ENCODE measurements at regions not wholly inside any gene's neighbourhood (a gene's known extent, or its start where the extent isn't known, plus 50 kb on each side); places are given as distances from the start of the nearest gene placed in this dataset.
"Not testable (repeated sequence)": the region's sequence is repeated elsewhere in the genome, so short reads cannot be mapped to it uniquely, and the experiment has no call there.

DNA sequence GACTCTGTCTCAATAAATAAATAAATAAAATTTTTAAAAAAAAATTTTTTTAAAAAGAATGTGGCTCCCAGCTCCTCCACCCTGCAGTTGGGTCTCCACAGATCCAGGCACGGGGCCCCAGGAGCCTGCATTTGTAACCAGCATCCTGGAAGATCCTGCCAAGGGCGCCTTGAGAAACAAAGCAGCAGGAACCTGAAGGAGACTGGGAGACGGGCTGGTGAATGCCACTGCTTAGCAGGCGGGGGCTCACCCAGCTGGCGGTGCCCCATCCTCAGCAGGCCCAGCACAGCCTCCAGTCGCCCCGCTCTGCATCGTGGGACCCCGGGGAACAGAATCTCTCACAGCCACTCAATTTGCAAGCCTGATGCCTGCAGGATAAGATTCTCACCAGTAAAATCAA is 187.5 kb upstream of the SALL3 start:
- DNase-seq (ENCODE audit: low spot score), result no peak

GRCh38 chr18:78792736-78793135 is 186.9 kb upstream of the SALL3 start:
- DNase-seq (ENCODE audit: low spot score), result no peak

DNA sequence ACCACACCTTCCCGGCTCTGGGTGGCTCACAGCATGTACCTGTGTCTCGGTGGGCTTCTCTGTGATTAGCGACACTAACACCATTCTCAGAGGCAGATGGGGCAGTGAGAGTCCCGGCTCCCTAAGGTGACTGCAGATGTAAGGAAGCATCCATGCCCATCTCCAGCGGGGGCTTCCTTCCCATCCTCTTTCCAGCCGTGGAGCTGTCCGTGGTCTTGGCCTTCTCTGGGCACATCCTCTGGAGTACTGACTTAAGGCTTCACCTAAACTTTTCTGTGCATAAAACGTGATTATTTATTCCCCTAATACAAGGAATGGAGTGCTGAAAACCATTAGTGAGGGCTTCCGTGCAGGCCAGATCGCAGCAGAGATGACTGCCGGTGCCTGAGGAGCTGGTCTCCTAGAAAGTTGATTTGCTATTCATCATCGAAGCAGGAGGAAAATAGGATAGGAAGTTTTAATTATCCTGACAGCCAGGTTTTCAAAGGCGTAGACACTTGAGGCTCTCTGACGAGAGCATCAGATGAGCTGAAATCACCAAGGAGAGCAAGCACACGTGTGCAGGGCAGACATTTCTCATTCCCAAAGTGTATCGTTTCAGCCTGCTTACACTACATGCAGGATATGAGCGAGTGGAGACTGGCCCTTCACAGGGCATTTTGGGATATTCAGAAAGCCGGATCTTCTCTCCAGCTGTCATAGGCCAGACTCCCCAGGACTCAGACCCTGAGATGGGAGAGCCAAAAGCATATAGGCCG is 186.1 kb upstream of the SALL3 start:
- DNase-seq (ENCODE audit: low spot score), result no peak

DNA sequence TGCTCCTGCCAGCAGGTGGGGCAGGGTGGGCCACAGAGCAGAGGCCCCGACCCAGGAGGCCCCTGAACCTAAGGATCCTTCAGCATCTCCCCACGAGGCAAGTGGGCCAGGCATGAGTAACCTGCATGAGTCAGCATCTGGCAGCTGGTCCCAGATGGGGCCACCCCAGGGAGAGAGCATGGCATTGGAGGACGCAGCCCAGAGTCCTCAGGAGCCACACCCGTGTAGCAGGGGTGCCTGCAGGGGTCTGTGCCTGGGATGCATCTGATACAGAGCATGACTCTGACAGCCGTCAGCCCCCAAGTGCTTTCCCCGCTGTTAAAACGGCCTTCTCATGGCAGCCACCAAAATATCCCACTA is 185.6 kb upstream of the SALL3 start:
- no peak for DNase-seq (ENCODE audit: low spot score)

GRCh38 chr18:78796693-78797455 is 182.7 kb upstream of the SALL3 start:
- DNase-seq (ENCODE audit: low spot score), result no peak

GRCh38 chr18:78797499-78797898 is 182.1 kb upstream of the SALL3 start:
- no peak for DNase-seq (ENCODE audit: low spot score)

GRCh38 chr18:78798402-78799175 is 181.0 kb upstream of the SALL3 start:
- DNase-seq (ENCODE audit: low spot score), result no peak

GRCh38 chr18:78799382-78800089 is 180.1 kb upstream of the SALL3 start:
- no peak for DNase-seq (ENCODE audit: low spot score)

DNA sequence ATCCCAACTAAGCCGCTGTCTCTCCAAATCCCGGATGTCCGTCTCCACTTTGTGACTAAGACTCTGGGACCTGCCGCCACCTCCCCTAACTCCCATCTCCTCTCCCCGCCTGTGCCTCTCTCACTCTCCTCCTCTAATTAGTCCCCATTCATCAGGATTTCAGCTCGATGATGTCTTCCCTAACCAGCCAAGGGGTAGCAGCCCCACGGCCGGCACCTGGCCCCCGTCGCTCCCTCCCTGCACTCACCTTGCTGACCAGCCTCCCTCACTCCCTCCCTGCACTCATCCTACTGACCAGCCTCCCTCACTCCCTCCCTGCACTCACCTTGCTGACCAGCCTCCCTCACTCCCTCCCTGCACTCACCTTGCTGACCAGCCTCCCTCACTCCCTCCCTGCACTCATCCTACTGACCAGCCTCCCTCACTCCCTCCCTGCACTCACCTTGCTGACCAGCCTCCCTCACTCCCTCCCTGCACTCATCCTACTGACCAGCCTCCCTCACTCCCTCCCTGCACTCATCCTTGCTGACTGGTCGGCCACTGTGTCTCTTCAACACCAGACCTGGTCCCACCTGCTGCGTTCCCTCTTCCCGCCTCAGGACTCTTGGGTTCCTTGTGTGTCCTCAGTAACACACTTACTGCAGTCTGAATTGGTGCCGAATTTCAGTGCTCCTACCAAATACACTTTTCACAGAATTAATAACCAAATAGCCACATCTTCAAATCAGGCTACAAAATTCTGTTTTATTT is 179.3 kb upstream of the SALL3 start:
- DNase-seq (ENCODE audit: low spot score), result not testable (repeated sequence)

DNA sequence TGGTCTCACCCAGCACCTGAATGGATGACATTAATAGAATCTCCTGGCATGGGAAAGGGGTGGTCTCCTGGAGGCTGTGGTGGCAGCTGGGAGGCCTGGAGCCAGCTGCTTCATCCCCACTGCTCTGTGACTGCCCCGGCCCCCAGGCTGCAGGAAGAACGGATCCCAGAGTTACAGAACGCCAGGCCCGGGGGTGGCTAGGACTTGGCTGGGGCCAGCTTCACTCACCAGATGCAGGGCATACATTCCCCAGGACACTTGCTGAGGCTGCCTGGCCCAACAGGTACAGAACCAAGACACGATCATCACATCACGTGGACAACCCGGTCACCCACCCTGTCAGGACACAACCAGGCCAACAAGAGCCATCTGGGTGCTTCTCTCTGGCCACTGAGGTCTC is 178.6 kb upstream of the SALL3 start:
- no peak for DNase-seq (ENCODE audit: low spot score)

GRCh38 chr18:78803104-78803503 is 176.5 kb upstream of the SALL3 start:
- no peak for DNase-seq (ENCODE audit: low spot score)

DNA sequence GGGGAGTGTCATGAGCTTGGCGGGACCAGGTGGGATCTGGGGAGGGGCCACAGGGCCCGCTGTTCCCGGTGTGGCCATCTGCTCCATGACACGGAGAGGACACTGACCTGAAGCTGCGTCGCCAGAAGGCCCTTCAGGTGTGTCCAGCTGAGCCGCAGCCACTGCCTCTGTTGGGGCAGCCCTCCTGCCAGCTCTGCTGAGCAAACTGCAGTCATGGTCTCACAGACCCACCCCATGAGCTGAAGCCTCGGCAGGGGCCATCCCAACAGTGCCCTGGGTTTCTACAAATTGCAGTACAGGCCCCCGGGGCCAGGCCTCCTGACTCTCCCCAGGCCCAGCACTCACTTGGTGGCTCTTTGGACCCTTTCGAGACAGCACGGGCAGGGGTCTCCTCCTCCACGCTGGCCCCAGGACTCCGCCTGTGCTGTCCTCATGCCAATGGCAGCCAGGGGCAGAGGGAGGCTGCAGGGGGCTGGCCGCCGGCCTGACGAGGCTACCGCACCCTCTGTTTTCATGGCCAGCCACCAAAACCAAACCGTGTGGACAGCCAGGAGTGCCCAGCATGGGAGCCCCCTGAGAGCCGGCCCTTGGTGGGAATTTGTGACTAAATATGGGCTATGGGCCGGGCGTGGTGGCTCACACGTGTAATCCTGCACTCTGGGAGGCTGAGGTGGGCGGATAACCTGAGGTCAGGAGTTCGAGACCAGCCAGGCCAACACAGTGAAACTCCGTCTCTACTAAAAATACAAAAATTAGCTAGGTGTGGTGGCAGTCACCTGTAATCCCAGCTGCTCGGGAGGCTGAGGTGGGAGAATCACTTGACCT is 175.2 kb upstream of the SALL3 start:
- DNase-seq (ENCODE audit: low spot score), result no peak

DNA sequence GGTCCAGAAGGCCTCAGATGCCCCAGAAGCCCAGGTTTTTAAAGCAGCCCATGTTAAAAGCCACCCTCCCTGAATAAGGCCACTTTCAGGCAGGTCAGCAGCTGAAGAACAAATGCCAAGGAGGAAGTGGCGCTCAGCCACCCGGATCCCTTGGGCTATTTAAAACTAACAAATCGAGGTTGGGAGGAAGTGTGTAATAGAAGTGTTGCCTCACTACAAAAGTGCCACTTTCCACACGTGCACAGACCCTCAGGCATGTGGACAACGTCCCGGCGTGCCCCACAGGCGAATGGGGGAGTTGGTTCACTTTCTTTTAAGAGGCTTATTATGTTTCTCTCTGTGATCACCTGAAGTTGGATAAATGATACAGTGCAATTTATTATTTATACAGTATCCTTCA is 173.8 kb upstream of the SALL3 start:
- no peak for DNase-seq (ENCODE audit: low spot score)

- DNase-seq (ENCODE audit: low spot score), result peak; percentile 62
Measured at GRCh38 chr18:78807668-78808067, 171.9 kb upstream of the SALL3 start.

DNA sequence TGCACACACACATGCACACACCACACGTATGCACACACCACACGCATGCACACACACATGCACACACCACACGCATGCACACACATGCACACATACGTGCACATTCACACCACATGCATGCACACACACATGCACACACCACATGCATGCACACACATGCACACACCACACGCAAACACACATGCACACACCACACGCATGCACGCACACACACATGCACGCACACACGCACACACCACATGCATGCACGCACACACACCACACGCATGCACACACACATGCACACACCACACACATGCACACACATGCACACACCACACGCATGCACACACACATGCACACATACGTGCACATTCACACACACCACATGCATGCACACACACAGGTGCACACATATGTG is 169.8 kb upstream of the SALL3 start:
- peak; percentile 16 for DNase-seq (ENCODE audit: low spot score)

DNA sequence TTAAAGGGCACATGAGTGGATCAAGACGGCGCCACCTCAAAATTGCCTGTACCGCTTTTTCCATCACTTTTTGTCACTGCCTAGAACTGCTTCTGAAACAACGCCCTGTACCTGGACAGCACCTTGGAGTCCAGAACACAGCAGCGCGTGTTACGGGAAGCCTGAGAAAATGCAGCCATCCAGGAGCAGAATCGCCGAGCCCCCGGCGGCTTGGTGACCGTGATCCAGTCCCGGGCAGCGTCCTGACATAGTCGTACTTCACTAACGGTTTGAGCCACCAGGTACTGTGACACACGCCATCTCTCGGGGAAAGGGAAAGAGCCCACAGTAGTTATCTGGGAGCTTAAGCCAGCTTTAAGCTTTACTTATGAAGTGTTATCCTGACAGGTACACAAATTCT is 168.9 kb upstream of the SALL3 start:
- peak; percentile 81 for DNase-seq (ENCODE audit: low spot score)

GRCh38 chr18:78812067-78812466 is 167.6 kb upstream of the SALL3 start:
- DNase-seq (ENCODE audit: low spot score), result no peak

GRCh38 chr18:78813156-78813555 is 166.5 kb upstream of the SALL3 start:
- DNase-seq (ENCODE audit: low spot score), result peak; percentile 78

DNA sequence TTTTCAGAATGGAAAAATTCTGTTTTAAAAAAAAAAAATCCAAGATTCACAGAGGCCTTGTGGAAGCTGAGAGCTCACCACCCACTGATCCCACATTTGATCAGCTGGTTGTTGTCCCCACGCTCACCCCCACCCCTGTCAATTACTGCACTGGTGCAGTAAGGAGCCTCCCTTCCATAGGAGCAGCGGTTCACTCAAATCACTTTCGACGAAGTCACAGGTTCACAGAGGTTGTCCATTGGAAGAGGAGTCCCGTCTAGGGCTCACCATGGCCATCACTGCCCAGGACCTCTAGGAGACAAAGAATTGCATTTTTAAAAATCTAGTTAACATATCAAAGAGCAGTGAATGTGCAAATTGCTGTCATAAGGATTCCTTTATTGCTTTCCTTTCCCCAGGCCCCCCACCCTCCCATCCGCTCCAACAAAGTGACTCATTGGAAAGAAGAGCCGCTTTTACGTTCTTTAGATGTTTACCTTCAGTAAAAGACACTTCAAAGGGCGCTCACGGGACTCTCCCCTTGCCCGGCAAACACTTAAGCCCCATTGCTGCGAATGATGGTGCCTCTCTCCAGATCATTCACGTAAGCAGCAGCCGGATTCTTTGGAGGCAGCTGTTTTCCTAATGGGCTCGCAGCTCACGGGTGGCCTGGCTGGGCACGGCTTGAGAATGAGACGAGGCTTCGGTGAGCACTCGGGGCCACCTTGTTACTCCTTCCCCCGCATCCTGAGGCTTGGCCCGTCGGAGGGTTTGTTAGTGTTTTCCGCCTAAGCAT is 165.5 kb upstream of the SALL3 start:
- DNase-seq (ENCODE audit: low spot score), result peak; percentile 75
